SU-DHL-6 (cell line): ENCODE measurements at regions not wholly inside any gene's neighbourhood (a gene's known extent, or its start where the extent isn't known, plus 50 kb on each side); places are given as distances from the start of the nearest gene placed in this dataset.

Experiments used
- H2AFZ ChIP-seq: fragments of 200-600 bp; sonication (generic); 2 replicates; pipeline ENCODE4 v1.6.1; 2014; ENCODE audit warnings: low read depth, mild to moderate bottlenecking, moderate library complexity, mixed read lengths, antibody characterized with exemption, low read length; ENCODE audit not compliant: severe bottlenecking
- H3F3A ChIP-seq: fragments of 200-600 bp; shearing (Covaris generic); 2 replicates; pipeline ENCODE4 v1.6.0; 2016; ENCODE audit warnings: antibody characterized with exemption, mild to moderate bottlenecking; ENCODE audit not compliant: insufficient read depth
- H3K27ac ChIP-seq: fragments of 200-600 bp; sonication (generic); 2 replicates; pipeline ENCODE4 v1.5.1; 2016; ENCODE audit warnings: low read depth, mild to moderate bottlenecking, low read length, moderate library complexity, mixed read lengths
- H3K27me3 ChIP-seq: fragments of 200-600 bp; sonication (generic), shearing (Covaris generic); 2 replicates; pipeline ENCODE4 v1.6.0; 2014; ENCODE audit warnings: mild to moderate bottlenecking, low read length
- H3K36me3 ChIP-seq: fragments of 200-600 bp; sonication (generic); 2 replicates; pipeline ENCODE4 v1.6.1; 2014; ENCODE audit warnings: mild to moderate bottlenecking, low read length, mixed read lengths
- H3K4me2 ChIP-seq: fragments of 300-600, 200-600 bp; shearing (Covaris generic), sonication (generic); 2 replicates; pipeline ENCODE4 v1.6.0; 2014; ENCODE audit warnings: low read length, low read depth, mild to moderate bottlenecking; ENCODE audit not compliant: poor library complexity, severe bottlenecking
- H3K4me3 ChIP-seq: fragments of 200-600 bp; sonication (generic); 2 replicates; pipeline ENCODE4 v1.5.1; 2014; ENCODE audit warnings: antibody characterized with exemption, low read length, mild to moderate bottlenecking, mixed read lengths; ENCODE audit not compliant: insufficient read depth, poor library complexity, severe bottlenecking
- H3K79me2 ChIP-seq: fragments of 200-600 bp; sonication (generic); 2 replicates; pipeline ENCODE4 v1.6.1; 2014; ENCODE audit warnings: mild to moderate bottlenecking, low read length, moderate library complexity; ENCODE audit not compliant: insufficient read depth
- H3K9ac ChIP-seq: fragments of 200-600 bp; sonication (generic); 2 replicates; pipeline ENCODE4 v1.7.0; 2014; ENCODE audit warnings: mild to moderate bottlenecking, low read length
- H3K9me2 ChIP-seq: fragments of 200-600 bp; sonication (generic); replicated peaks from 2 replicates; pipeline ENCODE4 v1.6.1; 2014; ENCODE audit warnings: low read length; ENCODE audit not compliant: insufficient read depth
- H3K9me3 ChIP-seq: fragments of 200-600 bp; sonication (generic); 2 replicates; pipeline ENCODE4 v1.6.1; 2014; ENCODE audit warnings: low read length, mixed read lengths; ENCODE audit not compliant: insufficient read depth
- H4K20me1 ChIP-seq: fragments of 200-600 bp; sonication (generic); 2 replicates; pipeline ENCODE4 v1.6.1; 2014; ENCODE audit warnings: low read depth, mild to moderate bottlenecking, antibody characterized with exemption, low read length, moderate library complexity, mixed read lengths
- EZH2phosphoT487 ChIP-seq: fragments of 200-600 bp; sonication (generic), shearing (Covaris generic); conservative IDR thresholded peaks from 2 replicates; pipeline ENCODE4 v1.6.1; 2018; ENCODE audit warnings: mild to moderate bottlenecking, antibody characterized with exemption, low read length, moderate library complexity, mixed read lengths
- TF ChIP-seq, protein P1 (sequence below): fragments of 200-600 bp; sonication (generic); IDR thresholded peaks from one replicate; pipeline ENCODE4 v1.5.1; 2017; ENCODE audit warnings: antibody characterized with exemption, mild to moderate bottlenecking, low read length, moderate library complexity; ENCODE audit not compliant: insufficient read depth, poor library complexity, severe bottlenecking

DNA sequence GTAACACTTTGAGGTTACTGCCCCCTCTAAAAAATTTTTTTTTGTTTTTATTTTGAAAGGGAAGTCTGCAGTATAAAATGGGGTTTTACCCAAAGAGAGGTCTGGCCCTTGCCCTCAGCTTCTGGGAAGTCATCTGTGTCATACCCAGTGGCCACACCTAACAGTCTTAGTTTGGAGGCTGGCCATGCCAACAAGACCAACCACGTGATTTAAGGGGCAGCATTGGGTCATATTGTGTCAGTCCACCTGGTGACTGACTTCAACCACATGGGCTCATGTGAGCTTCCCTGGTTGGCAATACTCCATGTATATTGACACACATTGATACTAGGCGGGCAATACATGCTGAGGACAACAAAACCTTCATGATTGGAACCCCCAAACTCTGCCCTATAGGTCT is 173.9 kb downstream of the GXYLT1 start:
- Histone ChIP-seq H3K36me3 (no peaks in the 10 kb centered on the region), H3K9ac (no peak overlapping the region), H3K79me2 (no peaks in the 10 kb centered on the region), H4K20me1 (no peaks in the 10 kb centered on the region), H3K9me3 (no peaks in the 10 kb centered on the region), H3K27ac (no peak overlapping the region), H2AFZ (no peak overlapping the region), H3K27me3 (no peaks in the 10 kb centered on the region), H3K4me3 (no peak overlapping the region), H3K4me2 (no peak overlapping the region), H3F3A (no peaks in the 10 kb centered on the region), H3K9me2 (no peaks in the 10 kb centered on the region)
- TF ChIP-seq, protein P1, sequence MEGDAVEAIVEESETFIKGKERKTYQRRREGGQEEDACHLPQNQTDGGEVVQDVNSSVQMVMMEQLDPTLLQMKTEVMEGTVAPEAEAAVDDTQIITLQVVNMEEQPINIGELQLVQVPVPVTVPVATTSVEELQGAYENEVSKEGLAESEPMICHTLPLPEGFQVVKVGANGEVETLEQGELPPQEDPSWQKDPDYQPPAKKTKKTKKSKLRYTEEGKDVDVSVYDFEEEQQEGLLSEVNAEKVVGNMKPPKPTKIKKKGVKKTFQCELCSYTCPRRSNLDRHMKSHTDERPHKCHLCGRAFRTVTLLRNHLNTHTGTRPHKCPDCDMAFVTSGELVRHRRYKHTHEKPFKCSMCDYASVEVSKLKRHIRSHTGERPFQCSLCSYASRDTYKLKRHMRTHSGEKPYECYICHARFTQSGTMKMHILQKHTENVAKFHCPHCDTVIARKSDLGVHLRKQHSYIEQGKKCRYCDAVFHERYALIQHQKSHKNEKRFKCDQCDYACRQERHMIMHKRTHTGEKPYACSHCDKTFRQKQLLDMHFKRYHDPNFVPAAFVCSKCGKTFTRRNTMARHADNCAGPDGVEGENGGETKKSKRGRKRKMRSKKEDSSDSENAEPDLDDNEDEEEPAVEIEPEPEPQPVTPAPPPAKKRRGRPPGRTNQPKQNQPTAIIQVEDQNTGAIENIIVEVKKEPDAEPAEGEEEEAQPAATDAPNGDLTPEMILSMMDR, result no peak
- no peak for TF ChIP-seq EZH2phosphoT487

DNA sequence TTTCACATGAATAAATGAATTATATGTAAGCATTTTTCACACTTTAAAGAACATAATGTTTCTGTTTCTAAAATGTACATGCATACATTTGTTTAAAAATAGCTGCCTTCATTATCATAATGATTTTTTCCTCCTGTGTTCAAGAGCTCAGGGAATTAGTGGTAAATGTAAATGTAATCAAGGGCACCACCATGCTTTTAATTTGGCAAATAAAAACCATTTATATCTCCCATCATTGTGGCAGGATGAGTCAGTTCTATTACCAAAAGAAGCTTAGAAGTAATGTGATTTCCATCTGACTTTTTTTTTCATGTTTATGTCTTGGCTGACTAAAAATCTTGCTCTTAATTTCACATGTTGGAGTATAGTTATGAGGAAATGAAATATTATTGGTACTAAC is 176.1 kb downstream of the GXYLT1 start:
- H4K20me1 ChIP-seq, result no peaks in the 10 kb centered on the region
- no peaks in the 10 kb centered on the region for H3K27me3 ChIP-seq
- H3K27ac ChIP-seq, result no peak overlapping the region
- H3K4me2 ChIP-seq, result no peak overlapping the region
- no peaks in the 10 kb centered on the region for H3K36me3 ChIP-seq
- H2AFZ ChIP-seq, result no peak overlapping the region
- H3K4me3 ChIP-seq, result no peak overlapping the region
- no peaks in the 10 kb centered on the region for H3K9me3 ChIP-seq
- no peaks in the 10 kb centered on the region for H3K79me2 ChIP-seq
- no peak overlapping the region for H3K9ac ChIP-seq
- H3F3A ChIP-seq, result no peaks in the 10 kb centered on the region
- H3K9me2 ChIP-seq, result no peaks in the 10 kb centered on the region
- TF ChIP-seq EZH2phosphoT487, result no peak
- TF ChIP-seq, protein P1, result no peak

DNA sequence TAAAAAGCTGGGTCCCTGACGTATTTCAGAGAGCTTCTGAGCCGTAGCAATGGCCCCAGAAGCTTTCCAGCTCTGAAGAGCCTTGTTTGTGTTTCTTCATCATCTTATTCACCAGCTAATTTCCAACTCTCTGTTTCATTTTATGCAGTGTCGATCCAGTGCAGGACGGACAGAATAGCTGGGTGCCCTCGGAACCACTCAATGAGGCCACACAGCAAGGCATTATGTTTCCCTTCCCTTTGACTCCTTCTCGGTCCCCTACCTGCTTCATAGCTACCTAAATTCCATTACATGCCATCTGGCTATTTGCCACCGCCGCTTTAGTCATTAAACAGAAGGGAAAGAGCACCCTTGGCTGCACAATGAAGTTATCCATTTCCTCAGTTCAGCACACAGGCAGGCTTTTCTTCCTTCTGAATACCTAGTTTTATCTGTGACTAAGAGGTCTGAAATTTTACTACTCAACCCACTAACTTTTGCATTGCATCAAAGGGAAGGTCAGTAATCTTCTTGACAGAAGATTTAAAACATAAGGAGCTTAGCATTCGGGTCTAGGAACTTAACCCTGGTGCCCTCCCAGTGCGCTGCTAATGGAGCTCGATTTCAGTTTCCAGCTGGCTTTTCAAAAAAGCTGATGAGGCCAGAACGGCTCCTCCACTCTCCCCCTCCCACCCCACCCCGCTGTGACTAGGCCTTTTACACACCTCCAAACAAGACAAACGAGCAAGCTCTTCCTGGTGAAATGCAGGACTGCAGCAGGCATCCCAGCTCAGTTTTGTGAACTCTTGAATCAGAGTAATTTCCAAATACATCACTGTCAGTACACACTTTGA is 176.8 kb downstream of the GXYLT1 start:
- Histone ChIP-seq H2AFZ (no peak overlapping the region), H3K9me3 (no peaks in the 10 kb centered on the region), H3K36me3 (no peaks in the 10 kb centered on the region), H3K9me2 (no peaks in the 10 kb centered on the region), H3K27ac (no peak overlapping the region), H3K79me2 (no peaks in the 10 kb centered on the region), H3K4me2 (no peak overlapping the region), H3K27me3 (no peaks in the 10 kb centered on the region), H3K9ac (no peak overlapping the region), H4K20me1 (no peaks in the 10 kb centered on the region), H3F3A (no peaks in the 10 kb centered on the region), H3K4me3 (no peak overlapping the region)
- no peak for TF ChIP-seq EZH2phosphoT487
- TF ChIP-seq, protein P1, result no peak
